SK-N-DZ (cell line): ENCODE measurements at regions not wholly inside any gene's neighbourhood (a gene's known extent, or its start where the extent isn't known, plus 50 kb on each side); places are given as distances from the start of the nearest gene placed in this dataset.
"Not testable (repeated sequence)": the region's sequence is repeated elsewhere in the genome, so short reads cannot be mapped to it uniquely, and the experiment has no call there.

Experiments used
- DNase-seq: peaks from one replicate; pipeline ENCODE4 v3.0.0-alpha.2; 2015; ENCODE audit warnings: low spot score

- not testable (repeated sequence) for DNase-seq
Measured at GRCh38 chr7:35853194-35853593, 52.3 kb downstream of the SEPTIN7 start.

DNA sequence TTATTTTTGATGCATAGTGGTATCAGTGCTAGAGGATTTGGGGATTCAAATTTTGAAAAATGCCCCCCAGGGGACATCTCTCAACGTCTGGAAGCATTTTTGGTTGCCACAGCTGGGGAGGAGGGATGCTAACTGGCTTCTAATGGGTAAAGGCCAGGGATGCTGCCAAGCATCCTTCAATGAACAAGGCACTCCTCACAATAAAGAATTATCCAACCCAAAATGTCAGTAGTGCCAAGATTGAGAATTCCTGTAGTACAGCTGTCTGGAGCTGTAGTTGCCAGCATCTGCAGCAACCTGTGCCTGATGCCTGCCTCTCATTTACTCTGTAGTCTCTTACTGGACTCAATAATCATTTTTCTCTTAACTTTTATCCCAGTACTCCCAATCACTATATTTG, 53.5 kb downstream of the SEPTIN7 start:
- no peak for DNase-seq

- DNase-seq: no peak
Measured at GRCh38 chr7:35856175-35856574, 55.3 kb downstream of the SEPTIN7 start.

GRCh38 chr7:35860664-35861063, 59.8 kb downstream of the SEPTIN7 start:
- DNase-seq: no peak

- DNase-seq: no peak
Measured at GRCh38 chr7:35865287-35865686, 64.4 kb downstream of the SEPTIN7 start.

DNA sequence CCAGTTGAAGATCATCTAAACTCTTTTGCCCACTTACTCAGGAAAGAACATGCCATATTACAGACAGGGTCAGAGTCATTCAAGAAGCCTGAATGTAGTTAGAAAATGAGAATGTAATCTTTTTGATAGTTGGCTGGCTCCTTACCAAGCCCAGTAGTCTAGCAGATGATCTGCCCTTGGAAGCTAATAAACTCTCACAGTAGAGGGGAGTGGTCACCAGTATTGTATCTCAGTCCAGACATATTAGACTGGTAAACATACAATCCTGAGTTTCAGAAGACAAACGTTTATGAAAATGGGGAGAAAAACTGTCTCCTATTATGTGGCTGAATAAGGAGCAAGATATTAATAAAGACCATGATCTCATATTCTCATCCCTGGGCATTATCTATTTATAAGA, 65.3 kb downstream of the SEPTIN7 start:
- no peak for DNase-seq

- DNase-seq: not testable (repeated sequence)
Measured at GRCh38 chr7:35869117-35869516, 68.3 kb downstream of the SEPTIN7 start.

DNA sequence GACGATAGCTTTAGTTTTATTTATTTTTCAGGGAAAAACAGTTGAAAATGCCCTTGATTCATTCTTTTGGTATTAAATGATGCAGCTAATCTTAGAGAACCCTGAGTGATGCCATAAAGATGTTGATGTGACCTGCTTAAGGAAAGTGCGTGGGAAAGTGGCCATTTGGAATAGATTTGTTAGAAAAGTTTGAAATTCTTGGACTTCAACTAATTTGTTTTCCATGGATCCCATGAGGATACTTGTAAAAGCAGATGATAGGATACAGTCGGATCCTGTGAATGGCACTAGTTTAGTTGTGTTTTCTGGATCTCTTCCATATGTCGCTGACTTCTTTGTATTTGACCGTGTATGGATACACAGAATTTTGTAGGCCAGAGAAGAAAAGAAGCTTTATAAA, 69.0 kb downstream of the SEPTIN7 start:
- DNase-seq: no peak

DNA sequence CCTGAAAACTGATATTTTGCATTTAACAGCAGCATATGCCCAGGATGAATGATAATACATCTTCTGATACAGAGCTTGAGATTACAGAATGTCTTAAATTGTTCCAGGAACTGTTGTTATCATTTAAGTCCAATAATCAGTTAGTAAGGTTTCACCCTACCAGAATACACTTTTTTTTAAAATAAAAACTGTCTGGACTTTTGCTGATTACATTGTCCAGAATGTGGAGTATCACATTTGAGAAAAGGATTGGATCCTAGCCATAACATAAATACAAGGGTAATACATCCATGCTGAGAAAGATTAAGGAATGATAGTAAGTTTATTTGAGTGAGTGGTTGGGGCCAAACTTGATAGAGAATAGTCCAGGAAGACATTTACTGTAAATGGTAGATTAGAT, 71.0 kb downstream of the SEPTIN7 start:
- DNase-seq: no peak

- DNase-seq: no peak
Measured at GRCh38 chr7:35874886-35875285, 74.0 kb downstream of the SEPTIN7 start.

DNA sequence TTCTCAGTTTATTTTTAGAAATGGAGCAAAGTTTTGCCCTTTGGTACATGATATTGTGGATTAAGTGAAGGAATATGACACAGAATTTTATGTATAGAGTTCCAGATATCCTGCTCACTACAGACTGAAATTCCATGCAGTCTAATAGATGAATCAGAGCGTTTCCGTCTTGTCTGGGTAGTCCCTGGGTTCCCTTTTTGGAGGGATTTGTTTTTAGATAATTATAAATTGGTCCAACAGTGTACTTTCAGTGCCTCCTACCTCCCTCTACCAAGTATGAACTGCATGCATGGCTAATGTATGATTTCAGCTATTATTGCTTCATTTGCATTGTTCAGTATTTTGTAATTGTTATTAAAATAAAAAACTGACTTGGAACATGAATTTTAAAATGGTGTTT, 74.4 kb downstream of the SEPTIN7 start:
- no peak for DNase-seq

GRCh38 chr7:35878351-35878750, 77.5 kb downstream of the SEPTIN7 start:
- no peak for DNase-seq

DNA sequence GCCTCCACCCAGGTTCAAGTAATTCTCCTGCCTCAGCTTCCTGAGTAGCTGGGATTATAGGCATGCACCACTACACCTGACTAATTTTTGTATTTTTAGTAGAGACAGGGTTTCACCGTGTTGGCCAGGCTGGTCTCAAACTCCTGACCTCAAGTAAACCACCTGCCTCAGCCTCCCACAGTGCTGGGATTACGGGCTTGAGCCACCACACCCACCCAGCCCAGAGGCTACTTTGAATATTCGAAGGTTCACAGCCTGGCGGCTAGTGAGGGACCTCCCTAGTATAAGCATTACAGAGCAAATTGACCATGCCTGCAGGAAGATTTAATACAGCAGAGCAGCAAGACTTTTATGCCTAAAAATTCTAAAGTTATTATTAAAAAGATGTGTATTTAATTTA, 86.6 kb downstream of the SEPTIN7 start:
- DNase-seq: not testable (repeated sequence)

DNA sequence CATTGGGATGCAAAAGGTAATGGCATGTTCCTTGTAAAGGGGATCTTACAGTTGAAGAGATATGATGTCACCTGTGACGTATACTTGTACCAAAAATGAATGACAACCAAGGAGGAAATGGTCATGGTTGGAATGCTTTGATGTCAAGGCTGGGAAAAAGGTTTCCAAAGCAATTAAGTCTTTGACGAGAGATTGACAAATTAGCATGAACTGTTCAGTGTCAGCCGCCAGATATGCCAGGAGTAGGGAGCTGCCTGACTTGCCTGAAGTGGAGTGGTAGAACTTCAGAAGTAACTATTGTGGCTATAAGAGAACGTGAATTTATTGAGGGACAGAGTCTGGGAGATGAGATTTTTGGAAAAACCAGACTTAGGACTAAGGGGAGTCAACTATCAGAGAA, 88.1 kb downstream of the SEPTIN7 start:
- no peak for DNase-seq

DNA sequence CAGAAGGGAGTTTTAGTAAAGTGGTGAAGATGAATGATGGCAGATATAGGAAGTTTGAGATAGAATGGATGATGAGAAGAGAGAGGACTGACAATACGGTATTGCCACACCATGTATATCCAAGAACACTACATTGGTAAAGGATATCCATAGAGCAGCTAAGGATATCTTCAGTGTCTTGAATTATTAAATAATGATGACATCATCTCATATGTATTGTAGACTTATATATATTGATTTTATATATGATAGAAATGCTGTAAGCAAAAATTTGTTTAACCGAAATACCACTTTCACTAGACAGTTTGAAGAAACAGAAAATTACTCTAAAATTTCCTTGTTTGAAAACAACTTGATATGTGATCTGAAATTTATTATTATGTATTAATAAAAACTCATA, 89.0 kb downstream of the SEPTIN7 start:
- DNase-seq: no peak

DNA sequence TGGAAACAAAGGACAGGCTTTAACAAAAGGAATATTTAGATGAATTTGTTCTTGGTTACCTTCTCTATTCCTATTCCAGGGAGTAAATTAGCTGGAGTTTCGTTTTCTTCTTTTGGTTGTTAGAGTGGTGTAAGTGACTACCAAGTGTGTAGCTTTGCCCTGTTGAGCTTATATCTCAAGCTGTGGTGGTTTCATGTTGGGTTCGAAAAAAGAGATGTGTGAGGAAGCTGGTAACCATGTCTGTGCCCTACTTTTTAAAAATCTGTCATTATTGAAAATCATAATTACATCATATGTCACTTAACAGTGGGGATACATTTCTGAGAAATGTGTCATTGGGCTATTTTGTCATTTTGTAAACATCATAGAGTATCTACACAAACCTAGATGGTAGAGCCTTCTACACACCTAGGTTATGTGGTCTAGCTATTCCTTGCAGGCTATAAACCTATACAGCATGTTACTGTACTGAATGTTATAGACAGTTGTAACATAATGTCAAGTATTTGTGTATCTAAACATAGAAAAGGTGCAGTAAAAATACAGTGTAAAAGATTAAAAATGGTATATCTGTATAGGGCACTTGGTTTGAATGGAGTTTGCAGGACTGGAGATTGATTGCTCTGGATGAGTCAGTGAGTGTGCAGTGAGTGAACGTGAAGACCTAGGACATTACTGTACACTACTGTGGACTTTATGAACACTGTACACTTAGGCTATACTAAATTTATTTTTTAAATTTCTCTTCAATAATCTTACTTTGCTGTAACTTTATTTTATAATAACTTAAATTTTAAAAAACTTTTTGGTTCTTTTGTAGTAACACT, 90.4 kb downstream of the SEPTIN7 start:
- no peak for DNase-seq

DNA sequence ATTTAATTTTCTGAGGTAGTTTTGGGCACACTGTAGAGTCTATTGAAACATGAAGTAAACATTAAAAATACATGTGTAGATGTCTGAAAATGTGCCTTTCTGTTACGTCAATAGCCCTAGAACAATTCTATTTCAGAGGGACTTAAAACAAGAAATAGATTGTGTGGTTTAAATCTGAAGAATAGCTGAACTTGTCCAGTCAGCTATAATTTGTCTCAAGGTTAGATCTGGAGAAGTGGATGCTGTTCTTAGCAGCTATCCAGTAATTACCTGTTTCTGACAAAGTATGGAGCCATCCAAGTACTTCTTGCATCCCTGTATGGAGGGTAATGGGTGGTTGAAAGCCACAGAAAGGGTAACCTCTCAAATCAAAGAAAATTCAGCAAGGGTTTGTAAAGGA, 92.8 kb downstream of the SEPTIN7 start:
- DNase-seq: no peak

- DNase-seq: no peak
Measured at GRCh38 chr7:35894721-35895120, 93.9 kb downstream of the SEPTIN7 start.

GRCh38 chr7:35900651-35901050, 99.8 kb downstream of the SEPTIN7 start:
- DNase-seq: no peak

DNA sequence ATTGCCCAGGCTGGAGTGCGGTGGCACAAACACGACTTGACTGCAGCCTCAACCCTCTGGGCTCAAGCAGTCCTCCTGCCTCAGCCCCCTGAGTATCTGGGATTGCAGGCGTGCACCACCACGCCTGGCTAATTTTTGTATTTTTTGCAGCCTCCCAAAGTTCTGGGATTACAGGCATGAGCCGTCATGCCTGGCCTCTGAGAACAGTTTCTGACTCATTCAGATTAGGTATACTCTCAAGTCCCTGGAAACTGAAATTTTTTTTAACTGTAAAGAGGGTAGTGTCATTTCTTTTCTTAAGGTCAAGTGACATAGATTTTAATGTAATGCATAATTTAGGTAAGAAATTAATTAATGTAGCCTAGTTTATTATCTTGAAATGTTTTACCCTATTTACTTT, 104.7 kb downstream of the SEPTIN7 start:
- DNase-seq: no peak

DNA sequence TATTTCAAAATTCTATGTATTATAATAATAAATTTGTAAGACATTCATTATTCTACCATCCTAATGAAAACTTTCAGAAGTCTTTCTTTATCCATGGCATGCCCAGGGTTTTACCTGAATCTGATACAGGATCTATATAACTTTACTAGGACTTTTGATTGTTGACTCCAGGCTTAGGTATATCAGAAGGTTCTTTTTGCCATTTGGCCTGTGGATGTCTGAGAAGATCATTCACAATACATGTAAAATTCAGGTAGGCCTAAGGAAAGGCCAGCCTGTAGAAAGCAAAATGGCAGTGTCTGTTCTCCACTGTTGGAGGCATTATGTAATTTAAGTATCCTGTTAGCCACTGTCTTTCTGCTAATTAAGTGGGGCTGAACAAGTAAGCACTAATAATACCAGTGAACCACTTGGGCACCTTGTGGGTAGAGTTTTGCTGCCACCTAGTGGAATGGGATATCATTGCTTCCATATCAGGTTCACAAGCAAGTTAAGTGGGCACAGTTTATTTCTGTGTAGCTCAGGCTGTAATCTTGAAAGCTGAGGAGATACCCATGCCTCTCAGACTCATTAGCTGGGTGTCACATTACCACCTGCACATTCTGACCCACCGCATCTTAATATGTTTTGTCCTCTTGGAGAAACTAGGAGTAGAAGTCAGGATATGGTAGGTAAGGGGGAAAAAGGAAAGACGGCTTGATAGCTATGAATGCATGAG, 105.5 kb downstream of the SEPTIN7 start:
- peak; percentile 77 for DNase-seq

GRCh38 chr7:35908331-35909216, 107.7 kb downstream of the SEPTIN7 start:
- DNase-seq: no peak
